Subcutaneous abdominal adipose tissue (tissue), 5 donors: ENCODE measurements at regions not wholly inside any gene's neighbourhood (a gene's known extent, or its start where the extent isn't known, plus 50 kb on each side); places are given as distances from the start of the nearest gene placed in this dataset.

ENCODE experiments used
- H3K27ac ChIP-seq: one replicate; pipeline ENCODE4 v1.7.0; 2013; ENCODE audit warnings: low read depth, mild to moderate bottlenecking, inconsistent platforms, low read length, moderate library complexity
- H3K27me3 ChIP-seq, 5 donors: one replicate each; pipeline ENCODE4 v1.7.0; 2013; ENCODE audit warnings: low read length in 5 of 5, inconsistent platforms in 1 of 5; ENCODE audit not compliant: control insufficient read depth in 5 of 5, insufficient read depth in 4 of 5
- H3K36me3 ChIP-seq, 5 donors: one replicate each; pipeline ENCODE4 v1.7.0; 2013; ENCODE audit warnings: low read length in 5 of 5; ENCODE audit not compliant: control insufficient read depth in 5 of 5, insufficient read depth in 5 of 5
- H3K4me1 ChIP-seq, 5 donors: one replicate each; pipeline ENCODE4 v1.7.0; 2013; ENCODE audit warnings: low read length in 5 of 5, mild to moderate bottlenecking in 3 of 5, moderate library complexity in 1 of 5; ENCODE audit not compliant: control insufficient read depth in 5 of 5, insufficient read depth in 5 of 5
- H3K4me3 ChIP-seq, 5 donors: one replicate each; pipeline ENCODE4 v1.7.0; 2013; ENCODE audit warnings: low read length in 5 of 5, low read depth in 1 of 5
- H3K9ac ChIP-seq, 5 donors: one replicate each; pipeline ENCODE4 v1.7.0; 2013; ENCODE audit warnings: low read length in 5 of 5, mild to moderate bottlenecking in 4 of 5, moderate library complexity in 3 of 5
- H3K9me3 ChIP-seq, 5 donors: one replicate each; pipeline ENCODE4 v1.7.0; 2013; ENCODE audit warnings: low read length in 5 of 5; ENCODE audit not compliant: control insufficient read depth in 5 of 5
- donor health status: healthy.
- donor health status: healthy.
- donor health status: healthy.
- donor health status: healthy.
- donor health status: healthy.

GRCh38 chr1:108016451-108016920, 51.5 kb upstream of the VAV3 start:
- Histone ChIP-seq H3K4me1 (peaks cover 0 to 6% (median 0%) of the 10 kb centered on the region in 5 donors), H3K27ac (no peak overlapping the region), H3K27me3 (no peaks in the 10 kb centered on the region), H3K9me3 (peaks cover 0 to 3% (median 0%) of the 10 kb centered on the region in 5 donors), H3K36me3 (no peaks in the 10 kb centered on the region), H3K4me3 (no peak overlapping the region), H3K9ac (no peak overlapping the region)
